Activated T-cell treated with anti-CD3 and anti-CD28 coated beads for 48 hours (primary cell): ENCODE measurements at regions not wholly inside any gene's neighbourhood (a gene's known extent, or its start where the extent isn't known, plus 50 kb on each side); places are given as distances from the start of the nearest gene placed in this dataset.

Source experiments
- DNase-seq: peaks from one replicate; pipeline ENCODE4 v3.0.0-alpha.2; 2020; ENCODE audit warnings: low read depth

- no peak for DNase-seq
These were observed 219.3 kb upstream of the POU2AF2 start for GRCh38 chr11:111026241-111026640.

GRCh38 chr11:111021131-111021530, 224.4 kb upstream of the POU2AF2 start:
- DNase-seq = no peak

GRCh38 chr11:111019871-111020670, 225.5 kb upstream of the POU2AF2 start:
- no peak for DNase-seq

- DNase-seq = no peak
These were observed 226.1 kb upstream of the POU2AF2 start for GRCh38 chr11:111019451-111019850.

GRCh38 chr11:111018566-111018965, 227.0 kb upstream of the POU2AF2 start:
- DNase-seq = no peak

GRCh38 chr11:111012491-111012890, 233.0 kb upstream of the POU2AF2 start:
- DNase-seq = no peak

- DNase-seq = no peak
These were observed 234.3 kb upstream of the POU2AF2 start for GRCh38 chr11:111011275-111011594.

GRCh38 chr11:111010391-111011274, 234.9 kb upstream of the POU2AF2 start:
- no peak for DNase-seq

GRCh38 chr11:111006227-111006626, 239.3 kb upstream of the POU2AF2 start:
- no peak for DNase-seq

- DNase-seq = no peak
These were observed 243.4 kb upstream of the POU2AF2 start for GRCh38 chr11:111001986-111002611.

GRCh38 chr11:111001081-111001430, 244.5 kb upstream of the POU2AF2 start:
- DNase-seq = no peak

GRCh38 chr11:111000400-111001080, 245.0 kb upstream of the POU2AF2 start:
- DNase-seq = no peak

- no peak for DNase-seq
These were observed 253.0 kb upstream of the POU2AF2 start for GRCh38 chr11:110992481-110992880.

- no peak for DNase-seq
These were observed 253.7 kb upstream of the POU2AF2 start for GRCh38 chr11:110991661-110992355.

- DNase-seq = no peak
These were observed 255.2 kb upstream of the POU2AF2 start for GRCh38 chr11:110990311-110990710.

- no peak for DNase-seq
These were observed 255.9 kb upstream of the POU2AF2 start for GRCh38 chr11:110989428-110990133.

GRCh38 chr11:110988671-110989070, 256.9 kb upstream of the POU2AF2 start:
- no peak for DNase-seq

- no peak for DNase-seq
These were observed 259.5 kb upstream of the POU2AF2 start for GRCh38 chr11:110986016-110986415.

- no peak for DNase-seq
These were observed 260.0 kb upstream of the POU2AF2 start for GRCh38 chr11:110985547-110985946.

GRCh38 chr11:110984693-110985092, 260.8 kb upstream of the POU2AF2 start:
- DNase-seq = no peak

GRCh38 chr11:110984147-110984546, 261.4 kb upstream of the POU2AF2 start:
- no peak for DNase-seq
